ENCODE measurements at regions not wholly inside any gene's neighbourhood (a gene's known extent, or its start where the extent isn't known, plus 50 kb on each side); places are given as distances from the start of the nearest gene placed in this dataset.

DNA sequence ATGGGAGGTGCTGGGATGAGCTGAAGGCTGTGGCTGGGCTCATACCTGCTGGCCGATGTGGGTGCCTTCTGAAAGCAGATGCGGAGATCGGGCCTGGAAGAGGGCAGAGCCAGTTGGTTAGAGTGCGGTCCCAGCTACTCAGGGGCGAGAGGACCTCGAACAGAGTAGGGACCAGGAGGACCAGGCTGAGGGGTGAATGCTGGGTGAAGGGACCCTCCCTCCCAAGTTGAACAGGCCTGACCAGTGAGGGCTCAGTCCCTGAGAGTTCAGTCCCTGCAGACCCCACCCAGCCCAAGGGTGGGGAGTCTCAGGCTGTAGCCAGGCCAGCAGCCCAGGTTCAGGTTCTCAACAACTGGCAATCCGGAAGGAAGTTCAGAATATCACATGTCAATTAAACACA, 232.8 kb upstream of the HS6ST1 start:
- no peaks in the 10 kb centered on the region for H3K9me3 ChIP-seq
- no peaks in the 10 kb centered on the region for H3K36me3 ChIP-seq
- no peak for DNase-seq (ENCODE audit: low spot score)
- H3K27me3 ChIP-seq (replicated peaks; ENCODE audit: insufficient read depth): no peaks in the 10 kb centered on the region
- H3K27ac ChIP-seq: no peak overlapping the region
- H3K4me3 ChIP-seq: no peak overlapping the region
- no peaks in the 10 kb centered on the region for H3K4me1 ChIP-seq (replicated peaks)
- WGBS: 95% methylated on average over 7 of the region's 7 CpGs
- intact Hi-C loops (cut with DNase I): no loop called here
- no peak for TF ChIP-seq POLR2AphosphoS5 (IDR thresholded peaks at IDR 0.05)
- no peak for TF ChIP-seq POLR2A (IDR thresholded peaks at IDR 0.05)
- no peak for TF ChIP-seq CTCF (IDR thresholded peaks at IDR 0.05)

- Histone ChIP-seq H3K9me3 (no peaks in the 10 kb centered on the region), H3K4me1 (replicated peaks) (no peaks in the 10 kb centered on the region), H3K4me3 (no peak overlapping the region), H3K27me3 (replicated peaks; ENCODE audit: insufficient read depth) (no peaks in the 10 kb centered on the region), H3K27ac (no peak overlapping the region), H3K36me3 (no peaks in the 10 kb centered on the region)
- intact Hi-C loops (cut with DNase I): no loop called here
- no peak for DNase-seq (ENCODE audit: low spot score)
- 92% methylated on average over 6 of the region's 8 CpGs for WGBS
- TF ChIP-seq CTCF (IDR thresholded peaks at IDR 0.05) (no peak), POLR2A (IDR thresholded peaks at IDR 0.05) (no peak), POLR2AphosphoS5 (IDR thresholded peaks at IDR 0.05) (no peak)
These were observed 233.6 kb upstream of the HS6ST1 start for GRCh38 chr2:128552141-128552805.

GRCh38 chr2:128552806-128553551, 234.3 kb upstream of the HS6ST1 start:
- 91% methylated on average over 11 of the region's 11 CpGs for WGBS

DNA sequence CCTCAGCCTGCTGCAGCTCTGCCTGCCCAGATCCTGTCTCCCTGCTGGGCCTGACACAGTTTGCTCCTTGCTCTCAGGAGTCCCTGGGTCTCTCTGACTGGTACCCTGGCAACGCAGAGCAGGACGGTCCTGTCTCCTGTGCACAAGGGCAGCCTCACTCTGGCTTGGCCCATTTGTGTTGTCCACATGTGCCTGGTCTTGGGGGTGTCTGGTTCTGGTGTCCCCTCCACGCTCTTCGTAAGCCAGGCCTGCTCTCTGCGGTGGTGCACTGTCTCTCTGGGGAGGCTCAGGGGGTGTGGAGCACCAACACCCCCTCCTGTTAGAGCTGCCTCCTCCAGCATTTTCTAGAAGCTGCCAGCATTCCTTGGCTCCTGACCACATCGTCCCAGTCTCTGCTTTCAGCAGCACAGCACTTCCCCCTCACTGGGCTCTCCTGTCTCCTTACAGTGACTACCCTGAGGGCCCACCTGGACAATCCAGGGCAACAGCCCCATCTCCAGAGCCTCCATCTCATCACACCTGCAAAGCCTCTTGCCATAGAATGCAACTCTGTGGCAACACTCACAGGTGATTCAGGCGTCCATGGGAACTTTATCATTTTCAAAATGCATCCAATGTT, 235.6 kb upstream of the HS6ST1 start:
- Histone ChIP-seq H3K4me3 (no peak overlapping the region), H3K9me3 (no peaks in the 10 kb centered on the region), H3K4me1 (replicated peaks) (no peaks in the 10 kb centered on the region), H3K27ac (no peak overlapping the region), H3K36me3 (no peaks in the 10 kb centered on the region), H3K27me3 (replicated peaks; ENCODE audit: insufficient read depth) (no peaks in the 10 kb centered on the region)
- no peak for DNase-seq (ENCODE audit: low spot score)
- intact Hi-C loops (cut with DNase I): no loop called here
- WGBS: 95% methylated on average over 7 of the region's 7 CpGs
- TF ChIP-seq POLR2AphosphoS5 (IDR thresholded peaks at IDR 0.05) (no peak), CTCF (IDR thresholded peaks at IDR 0.05) (no peak), POLR2A (IDR thresholded peaks at IDR 0.05) (no peak)

More at GRCh38 chr2:128552806-128553551, 234.3 kb upstream of the HS6ST1 start:
- intact Hi-C loops (cut with DNase I): no loop called here
- DNase-seq (ENCODE audit: low spot score): no peak
- H3K27ac ChIP-seq: no peak overlapping the region
- no peak overlapping the region for H3K4me3 ChIP-seq
- no peaks in the 10 kb centered on the region for H3K4me1 ChIP-seq (replicated peaks)
- TF ChIP-seq POLR2AphosphoS5 (IDR thresholded peaks at IDR 0.05): no peak
- no peak for TF ChIP-seq POLR2A (IDR thresholded peaks at IDR 0.05)
- TF ChIP-seq CTCF (IDR thresholded peaks at IDR 0.05): no peak
- no peaks in the 10 kb centered on the region for H3K9me3 ChIP-seq
- H3K36me3 ChIP-seq: no peaks in the 10 kb centered on the region
- no peaks in the 10 kb centered on the region for H3K27me3 ChIP-seq (replicated peaks; ENCODE audit: insufficient read depth)

Data from prostate gland (tissue), 2 donors.